SK-N-MC (cell line): ENCODE measurements at regions not wholly inside any gene's neighbourhood (a gene's known extent, or its start where the extent isn't known, plus 50 kb on each side); places are given as distances from the start of the nearest gene placed in this dataset.

Experiments
- DNase-seq: peaks from one replicate; pipeline ENCODE4 v3.0.0-alpha.2; 2011; ENCODE audit warnings: low read depth, low spot score
- H3K27ac ChIP-seq: fragments of 200-600 bp; sonication (generic); 2 replicates; pipeline ENCODE4 v1.5.1; 2016; ENCODE audit warnings: mixed run types
- H3K36me3 ChIP-seq: fragments of 200-600 bp; sonication (generic); 2 replicates; pipeline ENCODE4 v1.6.1; 2017; ENCODE audit warnings: antibody characterized with exemption, low read length, mixed read lengths; ENCODE audit not compliant: insufficient read depth
- H3K4me3 ChIP-seq: fragments of 200-600 bp; sonication (generic); 2 replicates; pipeline ENCODE4 v1.5.1; 2016
- H3K9ac ChIP-seq: fragments of 200-600 bp; sonication (generic); 2 replicates; pipeline ENCODE4 v1.8.0; 2017; ENCODE audit warnings: mixed run types, mixed read lengths; ENCODE audit not compliant: insufficient read length
- H3K9me3 ChIP-seq: fragments of 200-600 bp; sonication (generic); 2 replicates; pipeline ENCODE4 v1.6.1; 2017; ENCODE audit warnings: low read depth, mild to moderate bottlenecking, antibody characterized with exemption, low read length, moderate library complexity, mixed read lengths
- EZH2 ChIP-seq: fragments of 200-600 bp; sonication (generic); IDR thresholded peaks from one replicate; pipeline ENCODE4 v1.6.1; 2017; ENCODE audit warnings: antibody characterized with exemption
- FOXP2 ChIP-seq: optimal IDR thresholded peaks from 2 replicates; pipeline ENCODE3; 2011; ENCODE audit warnings: mild to moderate bottlenecking, moderate library complexity; ENCODE audit not compliant: insufficient read depth; ENCODE audit errors: extremely low read length, control extremely low read depth
- POLR2AphosphoS5 ChIP-seq: IDR thresholded peaks from 2 replicates; pipeline ENCODE4 v1.6.1; 2012; ENCODE audit warnings: mild to moderate bottlenecking, low read depth, low read length, borderline replicate concordance

- TF ChIP-seq EZH2 = no peak
- no peak for TF ChIP-seq POLR2AphosphoS5
- TF ChIP-seq FOXP2 = no peak
- Histone ChIP-seq H3K4me3 (no peak overlapping the region), H3K9ac (no peak overlapping the region), H3K36me3 (no peaks in the 10 kb centered on the region), H3K9me3 (no peaks in the 10 kb centered on the region), H3K27ac (no peak overlapping the region)
- no peak for DNase-seq
Observed at GRCh38 chr3:106210923-106211322, 342.1 kb upstream of the CBLB start.

- no peaks in the 10 kb centered on the region for H3K36me3 ChIP-seq
- H3K9me3 ChIP-seq = no peaks in the 10 kb centered on the region
- no peak for TF ChIP-seq FOXP2
- no peak for TF ChIP-seq EZH2
- TF ChIP-seq POLR2AphosphoS5 = no peak
- no peak overlapping the region for H3K4me3 ChIP-seq
- DNase-seq = no peak
- H3K9ac ChIP-seq = no peak overlapping the region
- H3K27ac ChIP-seq = no peak overlapping the region
Observed at GRCh38 chr3:106212665-106213222, 343.9 kb upstream of the CBLB start.

GRCh38 chr3:106213954-106214353, 345.1 kb upstream of the CBLB start:
- H3K9me3 ChIP-seq = no peaks in the 10 kb centered on the region
- no peak overlapping the region for H3K4me3 ChIP-seq
- H3K36me3 ChIP-seq = no peaks in the 10 kb centered on the region
- no peak for DNase-seq
- H3K9ac ChIP-seq = no peak overlapping the region
- H3K27ac ChIP-seq = no peak overlapping the region
- TF ChIP-seq FOXP2 (no peak), POLR2AphosphoS5 (no peak), EZH2 (no peak)

GRCh38 chr3:106214641-106215040, 345.8 kb upstream of the CBLB start:
- Histone ChIP-seq H3K9ac (no peak overlapping the region), H3K27ac (no peak overlapping the region), H3K36me3 (no peaks in the 10 kb centered on the region), H3K4me3 (no peak overlapping the region), H3K9me3 (no peaks in the 10 kb centered on the region)
- no peak for TF ChIP-seq EZH2
- TF ChIP-seq FOXP2 = no peak
- TF ChIP-seq POLR2AphosphoS5 = no peak
- DNase-seq = no peak

GRCh38 chr3:106215047-106215446, 346.2 kb upstream of the CBLB start:
- Histone ChIP-seq H3K9ac (no peak overlapping the region), H3K9me3 (no peaks in the 10 kb centered on the region), H3K36me3 (no peaks in the 10 kb centered on the region), H3K27ac (no peak overlapping the region), H3K4me3 (no peak overlapping the region)
- DNase-seq = no peak
- no peak for TF ChIP-seq FOXP2
- no peak for TF ChIP-seq EZH2
- TF ChIP-seq POLR2AphosphoS5 = no peak

- no peak for DNase-seq
- Histone ChIP-seq H3K36me3 (no peaks in the 10 kb centered on the region), H3K9me3 (no peaks in the 10 kb centered on the region), H3K27ac (no peak overlapping the region), H3K9ac (no peak overlapping the region), H3K4me3 (no peak overlapping the region)
- no peak for TF ChIP-seq POLR2AphosphoS5
- no peak for TF ChIP-seq EZH2
- no peak for TF ChIP-seq FOXP2
Observed at GRCh38 chr3:106217745-106218144, 348.9 kb upstream of the CBLB start.

- DNase-seq = no peak
- Histone ChIP-seq H3K9ac (no peak overlapping the region), H3K4me3 (no peak overlapping the region), H3K36me3 (no peaks in the 10 kb centered on the region), H3K27ac (no peak overlapping the region), H3K9me3 (no peaks in the 10 kb centered on the region)
- TF ChIP-seq EZH2 (no peak), POLR2AphosphoS5 (no peak), FOXP2 (no peak)
Observed at GRCh38 chr3:106227068-106227467, 358.3 kb upstream of the CBLB start.

GRCh38 chr3:106228271-106228670, 359.5 kb upstream of the CBLB start:
- no peak for DNase-seq
- H3K9ac ChIP-seq = no peak overlapping the region
- H3K9me3 ChIP-seq = no peaks in the 10 kb centered on the region
- no peak overlapping the region for H3K4me3 ChIP-seq
- H3K36me3 ChIP-seq = no peaks in the 10 kb centered on the region
- H3K27ac ChIP-seq = no peak overlapping the region
- TF ChIP-seq POLR2AphosphoS5 (no peak), EZH2 (no peak), FOXP2 (no peak)

- no peak overlapping the region for H3K9ac ChIP-seq
- DNase-seq = no peak
- TF ChIP-seq POLR2AphosphoS5 (no peak), EZH2 (no peak), FOXP2 (no peak)
Observed at GRCh38 chr3:106229495-106230278, 360.9 kb upstream of the CBLB start.

More at GRCh38 chr3:106229495-106230278, 360.9 kb upstream of the CBLB start:
- H3K27ac ChIP-seq = no peak overlapping the region
- no peaks in the 10 kb centered on the region for H3K36me3 ChIP-seq
- no peak overlapping the region for H3K4me3 ChIP-seq
- H3K9me3 ChIP-seq = no peaks in the 10 kb centered on the region
